H9 (cell line): ENCODE measurements at regions not wholly inside any gene's neighbourhood (a gene's known extent, or its start where the extent isn't known, plus 50 kb on each side); places are given as distances from the start of the nearest gene placed in this dataset.

Source experiments
- DNase-seq: peaks from one replicate; pipeline ENCODE4 v3.0.0-alpha.2; 2017
- H2AFZ ChIP-seq: one replicate; pipeline ENCODE4 v1.6.1; 2013; ENCODE audit warnings: mild to moderate bottlenecking, low read length, control low read depth, moderate library complexity
- H2AK5ac ChIP-seq: 2 replicates; pipeline ENCODE4 v1.6.1; 2013; ENCODE audit warnings: low read length, control low read depth, mixed read lengths; ENCODE audit not compliant: insufficient read length
- H2BK120ac ChIP-seq: one replicate; pipeline ENCODE4 v1.6.1; 2013; ENCODE audit warnings: low read depth, mild to moderate bottlenecking, low read length, control low read depth, inconsistent platforms; ENCODE audit not compliant: poor library complexity, severe bottlenecking
- H2BK12ac ChIP-seq: 2 replicates; pipeline ENCODE4 v1.6.1; 2013; ENCODE audit warnings: low read length, control low read depth, mixed read lengths, low read depth; ENCODE audit not compliant: insufficient read length
- H2BK15ac ChIP-seq: 2 replicates; pipeline ENCODE4 v1.6.1; 2013; ENCODE audit warnings: low read depth, low read length, control low read depth
- H2BK20ac ChIP-seq: one replicate; pipeline ENCODE4 v1.6.1; 2013; ENCODE audit warnings: low read depth, mild to moderate bottlenecking, low read length, control low read depth, inconsistent platforms; ENCODE audit not compliant: poor library complexity, severe bottlenecking
- H2BK5ac ChIP-seq: 2 replicates; pipeline ENCODE4 v1.6.1; 2013; ENCODE audit warnings: low read length, control low read depth, mixed read lengths; ENCODE audit not compliant: insufficient read length
- H3K14ac ChIP-seq: 2 replicates; pipeline ENCODE4 v1.6.1; 2013; ENCODE audit warnings: low read length, control low read depth; ENCODE audit not compliant: insufficient read depth
- H3K18ac ChIP-seq: 2 replicates; pipeline ENCODE4 v1.6.1; 2013; ENCODE audit warnings: low read depth, mild to moderate bottlenecking, mixed read lengths, low read length, control low read depth; ENCODE audit not compliant: insufficient read length
- H3K23ac ChIP-seq: 2 replicates; pipeline ENCODE4 v1.6.1; 2013; ENCODE audit warnings: low read length, control low read depth, mixed read lengths, low read depth; ENCODE audit not compliant: insufficient read length
- H3K23me2 ChIP-seq: 2 replicates; pipeline ENCODE4 v1.6.1; 2013; ENCODE audit warnings: low read depth, mild to moderate bottlenecking, mixed read lengths, low read length, control low read depth; ENCODE audit not compliant: insufficient read length, poor library complexity, severe bottlenecking
- H3K27ac ChIP-seq: 2 replicates; pipeline ENCODE4 v1.5.1; 2013; ENCODE audit warnings: low read length, control low read depth, mixed read lengths, low read depth; ENCODE audit not compliant: insufficient read length
- H3K27me3 ChIP-seq: 2 replicates; pipeline ENCODE4 v1.6.1; 2013; ENCODE audit warnings: low read length, control low read depth, inconsistent platforms; ENCODE audit not compliant: insufficient read depth
- H3K4ac ChIP-seq: 2 replicates; pipeline ENCODE4 v1.6.1; 2013; ENCODE audit warnings: low read depth, mild to moderate bottlenecking, control low read depth, inconsistent platforms, low read length, moderate library complexity
- H3K4me1 ChIP-seq: 2 replicates; pipeline ENCODE4 v1.6.1; 2013; ENCODE audit warnings: low read length, control low read depth, inconsistent platforms; ENCODE audit not compliant: insufficient read depth
- H3K4me2 ChIP-seq: 2 replicates; pipeline ENCODE4 v1.6.1; 2013; ENCODE audit warnings: low read length, control low read depth, mixed read lengths; ENCODE audit not compliant: insufficient read length, insufficient read depth
- H3K56ac ChIP-seq: 2 replicates; pipeline ENCODE4 v1.6.1; 2013; ENCODE audit warnings: low read depth, mild to moderate bottlenecking, mixed read lengths, low read length, control low read depth; ENCODE audit not compliant: insufficient read length
- H3K79me1 ChIP-seq: 2 replicates; pipeline ENCODE4 v1.6.1; 2013; ENCODE audit warnings: low read depth, mild to moderate bottlenecking, moderate library complexity, low read length, control low read depth, inconsistent platforms; ENCODE audit not compliant: insufficient read depth, poor library complexity, severe bottlenecking
- H3K79me2 ChIP-seq: 2 replicates; pipeline ENCODE4 v1.6.1; 2013; ENCODE audit warnings: low read length, control low read depth, inconsistent platforms; ENCODE audit not compliant: insufficient read depth
- H3K9ac ChIP-seq: 2 replicates; pipeline ENCODE4 v1.6.1; 2013; ENCODE audit warnings: low read length, control low read depth, mixed read lengths; ENCODE audit not compliant: insufficient read length; ENCODE audit errors: extremely low read depth
- H3K9me3 ChIP-seq: one replicate; pipeline ENCODE4 v1.6.1; 2013; ENCODE audit warnings: low read depth, low read length, inconsistent platforms; ENCODE audit not compliant: control insufficient read depth
- H3T11ph ChIP-seq: one replicate; pipeline ENCODE4 v1.6.1; 2013; ENCODE audit warnings: mild to moderate bottlenecking, low read length, control low read depth, inconsistent platforms
- H4K20me1 ChIP-seq: one replicate; pipeline ENCODE4 v1.6.1; 2013; ENCODE audit not compliant: control insufficient read depth, insufficient read length, insufficient read depth
- H4K5ac ChIP-seq: 2 replicates; pipeline ENCODE4 v1.6.1; 2013; ENCODE audit warnings: low read depth, mild to moderate bottlenecking, mixed read lengths, low read length, control low read depth; ENCODE audit not compliant: insufficient read length
- H4K8ac ChIP-seq: replicated peaks from 2 replicates; pipeline ENCODE4 v1.6.1; 2013; ENCODE audit warnings: low read length, control low read depth, mixed read lengths, low read depth; ENCODE audit not compliant: insufficient read length
- H4K91ac ChIP-seq: 2 replicates; pipeline ENCODE4 v1.6.1; 2013; ENCODE audit warnings: low read depth, mild to moderate bottlenecking, moderate library complexity, mixed read lengths, low read length, control low read depth; ENCODE audit not compliant: insufficient read length
- H3K27ac Mint-ChIP-seq, 3 experiments: 2 replicates in 2 of 3; 3 replicates in 1 of 3; pipeline ENCODE4 v1.8.0; 2020 to 2021; ENCODE audit warnings: mixed read lengths in 3 of 3, mild to moderate bottlenecking in 1 of 3, moderate library complexity in 1 of 3
- H3K27me3 Mint-ChIP-seq: 2 replicates; pipeline ENCODE4 v1.8.0; 2021; ENCODE audit warnings: low read depth, mild to moderate bottlenecking, moderate library complexity, mixed read lengths
- H3K36me3 Mint-ChIP-seq, 3 experiments: 2 replicates in 2 of 3; 3 replicates in 1 of 3; pipeline ENCODE4 v1.8.0; 2020 to 2021; ENCODE audit warnings: low read depth in 3 of 3, mixed read lengths in 3 of 3; ENCODE audit not compliant: insufficient read depth in 1 of 3
- H3K4me1 Mint-ChIP-seq, 2 experiments: 2 replicates each; pipeline ENCODE4 v1.8.0; 2020; ENCODE audit warnings: mixed read lengths in 2 of 2
- H3K4me3 Mint-ChIP-seq, 2 experiments: 2 replicates in 1 of 2; 3 replicates in 1 of 2; pipeline ENCODE4 v1.8.0; 2020 to 2021; ENCODE audit warnings: mild to moderate bottlenecking in 2 of 2, mixed read lengths in 2 of 2, moderate library complexity in 1 of 2
- H3K9me3 Mint-ChIP-seq, 2 experiments: 2 replicates in 1 of 2; 3 replicates in 1 of 2; pipeline ENCODE4 v1.8.0; 2020; ENCODE audit warnings: mild to moderate bottlenecking in 2 of 2, mixed read lengths in 2 of 2, moderate library complexity in 1 of 2
- CTCF ChIP-seq: fragments of 200-600 bp; sonication (generic); conservative IDR thresholded peaks from 3 replicates; pipeline ENCODE4 v1.8.0; 2021; ENCODE audit warnings: antibody characterized with exemption, mild to moderate bottlenecking
- WGBS: extraction: QIAGEN DNeasy Blood & Tissue Kit; methylation state at CpG from one replicate; pipeline ENCODE4 v1.1.7; 2013; ENCODE audit warnings: missing lambda C conversion rate, low lambda C conversion rate, mixed read lengths; ENCODE audit not compliant: insufficient read length; ENCODE audit errors: extremely low coverage; 5-methylcytosine and 5-hydroxymethylcytosine counted together

GRCh38 chr11:29268733-29269132 is 748.1 kb downstream of the KCNA4 start:
- H4K91ac ChIP-seq = no peak overlapping the region
- Mint-ChIP-seq H3K36me3 (no peaks in the 10 kb centered on the region), H3K4me1 (no peaks in the 10 kb centered on the region), H3K9me3 (no peaks in the 10 kb centered on the region), H3K27me3 (no peaks in the 10 kb centered on the region), H3K27ac (no peak overlapping the region), H3K4me3 (no peak overlapping the region)
- H2AFZ ChIP-seq = no peak overlapping the region
- no peak overlapping the region for H2AK5ac ChIP-seq
- no peak overlapping the region for H3K27ac ChIP-seq
- no peak overlapping the region for H2BK20ac ChIP-seq
- no peaks in the 10 kb centered on the region for H3K27me3 ChIP-seq
- H3K4me2 ChIP-seq = no peak overlapping the region
- H4K8ac ChIP-seq = no peak overlapping the region
- H3K18ac ChIP-seq = no peak overlapping the region
- WGBS = no CpG with 5 or more reads among the region's 2 CpGs
- no peak overlapping the region for H4K5ac ChIP-seq
- H3K56ac ChIP-seq = no peak overlapping the region
- H2BK120ac ChIP-seq = no peak overlapping the region
- H3K79me1 ChIP-seq = no peaks in the 10 kb centered on the region
- no peaks in the 10 kb centered on the region for H3K9me3 ChIP-seq
- no peak overlapping the region for H3T11ph ChIP-seq
- H2BK5ac ChIP-seq = no peak overlapping the region
- no peak for DNase-seq
- no peak overlapping the region for H3K23ac ChIP-seq
- H3K4me1 ChIP-seq = no peaks in the 10 kb centered on the region; the same call in 1 of the 2 replicates
- H3K79me2 ChIP-seq = no peaks in the 10 kb centered on the region
- no peak overlapping the region for H2BK15ac ChIP-seq
- H2BK12ac ChIP-seq = no peak overlapping the region
- TF ChIP-seq CTCF = no peak
- H4K20me1 ChIP-seq = no peaks in the 10 kb centered on the region
- no peak overlapping the region for H3K9ac ChIP-seq
- no peak overlapping the region for H3K14ac ChIP-seq
- no peak overlapping the region for H3K4ac ChIP-seq
- H3K23me2 ChIP-seq = no peaks in the 10 kb centered on the region
